T-helper 17 cell (primary cell): ENCODE measurements at regions not wholly inside any gene's neighbourhood (a gene's known extent, or its start where the extent isn't known, plus 50 kb on each side); places are given as distances from the start of the nearest gene placed in this dataset.

Source experiments
- ATAC-seq: fragments of 150-1000 bp; cut with Tn5 transposase; 2 replicates; pipeline ENCODE4 v1.10.0; 2021; ENCODE audit warnings: mild to moderate bottlenecking, moderate library complexity
- DNase-seq, 3 donors: peaks; one replicate each; pipeline versions ENCODE4 v3.0.0 to v3.0.0-alpha.2; 2020 to 2021
- H3K9me3 ChIP-seq: one replicate; pipeline ENCODE4 v1.7.0; 2013; ENCODE audit warnings: low read length, mild to moderate bottlenecking; ENCODE audit not compliant: control insufficient read depth, poor library complexity, severe bottlenecking
- H3K27ac Mint-ChIP-seq: one replicate; pipeline ENCODE4 v1.8.0; 2022; ENCODE audit warnings: mild to moderate bottlenecking, moderate library complexity, mixed read lengths
- H3K27me3 Mint-ChIP-seq: one replicate; pipeline ENCODE4 v1.8.0; 2022; ENCODE audit warnings: mixed read lengths
- H3K36me3 Mint-ChIP-seq: one replicate; pipeline ENCODE4 v1.8.0; 2022; ENCODE audit warnings: low read depth, mixed read lengths
- H3K4me1 Mint-ChIP-seq: one replicate; pipeline ENCODE4 v1.8.0; 2022; ENCODE audit warnings: mild to moderate bottlenecking, mixed read lengths
- H3K4me3 Mint-ChIP-seq: one replicate; pipeline ENCODE4 v1.8.0; 2022; ENCODE audit warnings: mild to moderate bottlenecking, moderate library complexity, mixed read lengths

GRCh38 chr12:59240048-59240447 lies 319.7 kb upstream of the LRIG3 start:
- no peaks in the 10 kb centered on the region for H3K36me3 Mint-ChIP-seq
- H3K9me3 ChIP-seq: no peaks in the 10 kb centered on the region
- ATAC-seq (no peak), DNase-seq (no peak)
- H3K4me3 Mint-ChIP-seq: no peak overlapping the region
- H3K4me1 Mint-ChIP-seq: no peaks in the 10 kb centered on the region
- H3K27me3 Mint-ChIP-seq: no peaks in the 10 kb centered on the region
- H3K27ac Mint-ChIP-seq: no peak overlapping the region

- H3K4me1 Mint-ChIP-seq: no peaks in the 10 kb centered on the region
- DNase-seq: no peak
- H3K36me3 Mint-ChIP-seq: no peaks in the 10 kb centered on the region
- no peak overlapping the region for H3K4me3 Mint-ChIP-seq
- no peaks in the 10 kb centered on the region for H3K9me3 ChIP-seq
- ATAC-seq: no peak
- H3K27me3 Mint-ChIP-seq: no peaks in the 10 kb centered on the region
- H3K27ac Mint-ChIP-seq: no peak overlapping the region
Observed at GRCh38 chr12:59234391-59234790, 314.1 kb upstream of the LRIG3 start.

- Mint-ChIP-seq H3K4me3 (no peak overlapping the region), H3K27ac (no peak overlapping the region), H3K27me3 (no peaks in the 10 kb centered on the region), H3K36me3 (no peaks in the 10 kb centered on the region), H3K4me1 (no peaks in the 10 kb centered on the region)
- no peaks in the 10 kb centered on the region for H3K9me3 ChIP-seq
- no peak for ATAC-seq
- no peak for DNase-seq
Observed at GRCh38 chr12:59230334-59230733, 310.0 kb upstream of the LRIG3 start.

- Mint-ChIP-seq H3K27me3 (no peaks in the 10 kb centered on the region), H3K4me1 (no peaks in the 10 kb centered on the region), H3K27ac (no peak overlapping the region), H3K36me3 (no peaks in the 10 kb centered on the region), H3K4me3 (no peak overlapping the region)
- no peak for DNase-seq
- ATAC-seq: no peak
- H3K9me3 ChIP-seq: no peaks in the 10 kb centered on the region
Observed at GRCh38 chr12:59219148-59219547, 298.8 kb upstream of the LRIG3 start.

- H3K4me1 Mint-ChIP-seq: no peaks in the 10 kb centered on the region
Observed at GRCh38 chr12:59196989-59197388, 276.7 kb upstream of the LRIG3 start.

GRCh38 chr12:59194794-59195193 lies 274.5 kb upstream of the LRIG3 start:
- Mint-ChIP-seq H3K27ac (no peak overlapping the region), H3K4me1 (no peaks in the 10 kb centered on the region), H3K36me3 (no peaks in the 10 kb centered on the region), H3K4me3 (no peak overlapping the region), H3K27me3 (no peaks in the 10 kb centered on the region)
- no peak for ATAC-seq
- no peaks in the 10 kb centered on the region for H3K9me3 ChIP-seq
- DNase-seq: no peak

More at GRCh38 chr12:59196989-59197388, 276.7 kb upstream of the LRIG3 start:
- Mint-ChIP-seq H3K4me3 (no peak overlapping the region), H3K36me3 (no peaks in the 10 kb centered on the region), H3K27me3 (no peaks in the 10 kb centered on the region), H3K27ac (no peak overlapping the region)
- no peaks in the 10 kb centered on the region for H3K9me3 ChIP-seq
- DNase-seq (no peak), ATAC-seq (no peak)

GRCh38 chr12:59193476-59194050 lies 273.3 kb upstream of the LRIG3 start:
- ATAC-seq (no peak), DNase-seq (no peak)
- Mint-ChIP-seq H3K4me1 (no peaks in the 10 kb centered on the region), H3K4me3 (no peak overlapping the region), H3K27ac (no peak overlapping the region), H3K36me3 (no peaks in the 10 kb centered on the region), H3K27me3 (no peaks in the 10 kb centered on the region)
- H3K9me3 ChIP-seq: no peaks in the 10 kb centered on the region

- DNase-seq: no peak
- no peaks in the 10 kb centered on the region for H3K27me3 Mint-ChIP-seq
- no peaks in the 10 kb centered on the region for H3K9me3 ChIP-seq
- H3K4me1 Mint-ChIP-seq: no peaks in the 10 kb centered on the region
- no peak for ATAC-seq
- no peak overlapping the region for H3K4me3 Mint-ChIP-seq
- no peaks in the 10 kb centered on the region for H3K36me3 Mint-ChIP-seq
- H3K27ac Mint-ChIP-seq: no peak overlapping the region
Observed at GRCh38 chr12:59191372-59191771, 271.1 kb upstream of the LRIG3 start.

- peaks cover 9% of the 10 kb centered on the region for H3K27me3 Mint-ChIP-seq
- no peak overlapping the region for H3K4me3 Mint-ChIP-seq
Observed at GRCh38 chr12:59186451-59186850, 266.1 kb upstream of the LRIG3 start.

GRCh38 chr12:59185295-59185694 lies 265.0 kb upstream of the LRIG3 start:
- no peaks in the 10 kb centered on the region for H3K9me3 ChIP-seq
- no peaks in the 10 kb centered on the region for H3K36me3 Mint-ChIP-seq
- no peak overlapping the region for H3K4me3 Mint-ChIP-seq
- no peaks in the 10 kb centered on the region for H3K4me1 Mint-ChIP-seq
- ATAC-seq (no peak), DNase-seq (no peak)
- no peak overlapping the region for H3K27ac Mint-ChIP-seq
- H3K27me3 Mint-ChIP-seq: peaks cover 9% of the 10 kb centered on the region

More at GRCh38 chr12:59186451-59186850, 266.1 kb upstream of the LRIG3 start:
- DNase-seq (no peak), ATAC-seq (no peak)
- no peaks in the 10 kb centered on the region for H3K36me3 Mint-ChIP-seq
- no peaks in the 10 kb centered on the region for H3K4me1 Mint-ChIP-seq
- no peaks in the 10 kb centered on the region for H3K9me3 ChIP-seq
- H3K27ac Mint-ChIP-seq: no peak overlapping the region

- Mint-ChIP-seq H3K36me3 (no peaks in the 10 kb centered on the region), H3K4me3 (no peak overlapping the region), H3K4me1 (no peaks in the 10 kb centered on the region), H3K27me3 (peaks cover 9% of the 10 kb centered on the region), H3K27ac (no peak overlapping the region)
- ATAC-seq (no peak), DNase-seq (no peak)
- H3K9me3 ChIP-seq: no peaks in the 10 kb centered on the region
Observed at GRCh38 chr12:59182658-59183455, 262.6 kb upstream of the LRIG3 start.

GRCh38 chr12:59182191-59182590 lies 261.9 kb upstream of the LRIG3 start:
- peaks cover 9% of the 10 kb centered on the region for H3K27me3 Mint-ChIP-seq
- no peak for ATAC-seq
- H3K9me3 ChIP-seq: no peaks in the 10 kb centered on the region
- H3K27ac Mint-ChIP-seq: no peak overlapping the region
- H3K4me1 Mint-ChIP-seq: no peaks in the 10 kb centered on the region
- no peaks in the 10 kb centered on the region for H3K36me3 Mint-ChIP-seq
- DNase-seq: no peak
- H3K4me3 Mint-ChIP-seq: no peak overlapping the region

GRCh38 chr12:59181196-59181777 lies 261.0 kb upstream of the LRIG3 start:
- no peak for ATAC-seq

GRCh38 chr12:59179231-59179630 lies 258.9 kb upstream of the LRIG3 start:
- Mint-ChIP-seq H3K36me3 (no peaks in the 10 kb centered on the region), H3K4me3 (no peak overlapping the region), H3K4me1 (no peaks in the 10 kb centered on the region), H3K27ac (no peak overlapping the region), H3K27me3 (no peaks in the 10 kb centered on the region)
- ATAC-seq: no peak
- no peaks in the 10 kb centered on the region for H3K9me3 ChIP-seq
- DNase-seq: no peak

More at GRCh38 chr12:59181196-59181777, 261.0 kb upstream of the LRIG3 start:
- no peak for DNase-seq
- H3K9me3 ChIP-seq: no peaks in the 10 kb centered on the region
- no peaks in the 10 kb centered on the region for H3K36me3 Mint-ChIP-seq
- H3K4me1 Mint-ChIP-seq: no peaks in the 10 kb centered on the region
- peaks cover 9% of the 10 kb centered on the region for H3K27me3 Mint-ChIP-seq
- no peak overlapping the region for H3K27ac Mint-ChIP-seq
- H3K4me3 Mint-ChIP-seq: no peak overlapping the region
